Body of pancreas (tissue), 4 donors: ENCODE measurements at regions not wholly inside any gene's neighbourhood (a gene's known extent, or its start where the extent isn't known, plus 50 kb on each side); places are given as distances from the start of the nearest gene placed in this dataset.

Experiments
- CTCF ChIP-seq, 7 experiments: fragments of 450-650 bp in 4 of 7; fragments of 200-600 bp in 3 of 7; sonication (generic) in 3 of 7; IDR thresholded peaks; one replicate each; pipeline ENCODE4 v1.5.1; 2016 to 2019; ENCODE audit warnings: antibody characterized with exemption in 7 of 7
- POLR2A ChIP-seq, 3 donors: fragments of 450-650 bp; IDR thresholded peaks; one replicate each; pipeline ENCODE4 v1.6.1; 2016; ENCODE audit warnings: antibody characterized with exemption in 3 of 3, mild to moderate bottlenecking in 2 of 3

DNA sequence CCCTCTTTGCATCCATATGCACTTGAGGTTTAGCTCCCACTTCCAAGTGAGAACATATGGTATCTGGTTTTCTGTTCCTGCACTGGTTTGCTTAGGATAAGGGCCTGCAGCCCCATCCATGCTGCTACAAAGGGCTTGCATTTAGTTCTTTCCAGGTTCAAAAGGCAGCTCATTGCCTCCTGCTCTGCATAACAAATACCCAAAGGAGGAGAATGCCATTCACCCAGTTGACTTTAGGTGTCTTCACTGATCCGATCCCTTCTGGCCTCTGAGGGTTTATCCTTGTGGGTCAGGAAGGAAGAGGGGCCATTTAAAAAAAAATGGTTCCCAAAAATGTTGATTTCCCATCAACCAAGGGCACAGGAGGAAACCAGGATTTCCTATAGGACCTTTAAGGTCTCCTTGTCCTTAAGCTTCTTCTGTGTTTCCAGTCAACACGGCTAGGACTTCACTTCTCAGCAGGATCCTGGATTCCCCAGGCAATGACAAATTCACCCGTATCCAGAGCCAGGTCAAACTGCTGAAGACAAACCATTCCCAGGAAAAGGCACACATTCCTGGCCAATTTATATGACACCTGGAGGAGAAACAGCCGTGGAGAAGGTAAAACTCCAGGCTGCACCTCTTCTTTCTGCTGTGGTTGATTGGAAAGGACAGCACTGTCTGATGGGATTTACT lies 447.7 kb upstream of the CDH4 start:
- TF ChIP-seq POLR2A (IDR thresholded peaks at IDR 0.05), result no peak
- TF ChIP-seq CTCF (IDR thresholded peaks at IDR 0.05), result no peak
